HepG2 (cell line): ENCODE measurements at regions not wholly inside any gene's neighbourhood (a gene's known extent, or its start where the extent isn't known, plus 50 kb on each side); places are given as distances from the start of the nearest gene placed in this dataset.
A peak's percentile ranks its signal among the peaks of the same experiment; 100 is the strongest.

ENCODE experiments used
- REL ChIP-seq: sonication (generic); formaldehyde crosslinking; conservative IDR thresholded peaks from 2 replicates; pipeline ENCODE4 v1.8.0; 2022; ENCODE audit warnings: mild to moderate bottlenecking, missing genetic modification reagents, moderate library complexity
- TF ChIP-seq, protein P1 (sequence below), 2 experiments: fragments of 450-650 bp in 1 of 2; sonication (generic) in 1 of 2; formaldehyde crosslinking in 1 of 2; IDR thresholded peaks; 2 replicates each; pipeline versions ENCODE4 v1.6.1 to v1.8.0; 2016 to 2022; ENCODE audit warnings: antibody characterized with exemption in 1 of 2, mild to moderate bottlenecking in 1 of 2, missing genetic modification reagents in 1 of 2
- TF ChIP-seq, protein P2 (sequence below): sonication (generic); formaldehyde crosslinking; IDR thresholded peaks from 2 replicates; pipeline ENCODE4 v1.5.0; 2020; ENCODE audit warnings: mild to moderate bottlenecking, missing genetic modification reagents, borderline replicate concordance

DNA sequence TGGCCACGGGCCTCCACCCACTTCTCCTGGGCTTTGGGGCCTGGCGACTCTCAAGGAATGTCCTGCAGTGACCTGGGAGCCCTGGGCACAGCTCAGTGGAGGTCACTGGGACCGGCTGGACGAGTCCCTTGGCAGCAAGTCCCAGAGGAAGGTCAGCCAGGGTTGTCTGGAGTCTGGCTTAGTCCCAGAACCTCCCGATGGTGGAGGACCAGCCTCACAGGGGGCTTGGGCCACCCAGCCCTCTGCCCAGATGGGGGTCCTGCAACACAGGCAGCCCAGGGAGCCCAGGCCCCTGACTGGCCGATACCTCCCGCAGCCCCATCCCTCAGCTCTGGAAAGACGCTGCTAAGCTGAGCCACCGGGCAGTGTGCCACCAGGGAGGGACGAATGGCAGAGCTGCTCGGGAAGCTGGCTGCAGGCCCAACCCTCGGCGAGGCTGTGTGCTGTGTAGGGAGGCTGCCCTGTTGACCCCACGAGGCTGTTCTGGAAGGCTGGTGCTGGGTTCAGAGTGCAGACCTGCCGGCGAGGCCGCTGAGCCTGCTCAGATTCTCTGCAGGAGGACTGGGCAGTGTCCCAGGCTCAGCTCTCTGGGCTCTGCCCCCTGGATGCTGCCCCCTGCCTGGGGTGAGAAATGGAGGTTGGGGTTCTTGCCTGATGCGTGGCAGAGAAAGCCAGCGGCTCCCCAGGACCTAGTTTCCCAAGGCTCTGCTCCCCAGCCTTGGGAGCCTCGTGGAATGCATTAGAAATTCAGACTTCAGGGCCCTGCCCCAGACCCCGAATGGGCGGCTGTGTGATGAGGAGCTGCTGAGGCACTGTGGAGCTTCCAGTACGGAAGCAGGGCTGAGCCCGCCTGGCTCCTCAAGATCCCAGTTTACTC, 61.7 kb downstream of the ADRA2C start (continued):
- TF ChIP-seq, protein P1, sequence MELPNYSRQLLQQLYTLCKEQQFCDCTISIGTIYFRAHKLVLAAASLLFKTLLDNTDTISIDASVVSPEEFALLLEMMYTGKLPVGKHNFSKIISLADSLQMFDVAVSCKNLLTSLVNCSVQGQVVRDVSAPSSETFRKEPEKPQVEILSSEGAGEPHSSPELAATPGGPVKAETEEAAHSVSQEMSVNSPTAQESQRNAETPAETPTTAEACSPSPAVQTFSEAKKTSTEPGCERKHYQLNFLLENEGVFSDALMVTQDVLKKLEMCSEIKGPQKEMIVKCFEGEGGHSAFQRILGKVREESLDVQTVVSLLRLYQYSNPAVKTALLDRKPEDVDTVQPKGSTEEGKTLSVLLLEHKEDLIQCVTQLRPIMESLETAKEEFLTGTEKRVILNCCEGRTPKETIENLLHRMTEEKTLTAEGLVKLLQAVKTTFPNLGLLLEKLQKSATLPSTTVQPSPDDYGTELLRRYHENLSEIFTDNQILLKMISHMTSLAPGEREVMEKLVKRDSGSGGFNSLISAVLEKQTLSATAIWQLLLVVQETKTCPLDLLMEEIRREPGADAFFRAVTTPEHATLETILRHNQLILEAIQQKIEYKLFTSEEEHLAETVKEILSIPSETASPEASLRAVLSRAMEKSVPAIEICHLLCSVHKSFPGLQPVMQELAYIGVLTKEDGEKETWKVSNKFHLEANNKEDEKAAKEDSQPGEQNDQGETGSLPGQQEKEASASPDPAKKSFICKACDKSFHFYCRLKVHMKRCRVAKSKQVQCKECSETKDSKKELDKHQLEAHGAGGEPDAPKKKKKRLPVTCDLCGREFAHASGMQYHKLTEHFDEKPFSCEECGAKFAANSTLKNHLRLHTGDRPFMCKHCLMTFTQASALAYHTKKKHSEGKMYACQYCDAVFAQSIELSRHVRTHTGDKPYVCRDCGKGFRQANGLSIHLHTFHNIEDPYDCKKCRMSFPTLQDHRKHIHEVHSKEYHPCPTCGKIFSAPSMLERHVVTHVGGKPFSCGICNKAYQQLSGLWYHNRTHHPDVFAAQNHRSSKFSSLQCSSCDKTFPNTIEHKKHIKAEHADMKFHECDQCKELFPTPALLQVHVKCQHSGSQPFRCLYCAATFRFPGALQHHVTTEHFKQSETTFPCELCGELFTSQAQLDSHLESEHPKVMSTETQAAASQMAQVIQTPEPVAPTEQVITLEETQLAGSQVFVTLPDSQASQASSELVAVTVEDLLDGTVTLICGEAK (IDR thresholded peaks at IDR 0.05): no peak
- TF ChIP-seq, protein P1 (CRISPR knock-in tag; IDR thresholded peaks at IDR 0.05): peak; percentile 34; the same call in 1 of the 2 replicates
- TF ChIP-seq REL (CRISPR knock-in tag): no peak
- TF ChIP-seq, protein P2, sequence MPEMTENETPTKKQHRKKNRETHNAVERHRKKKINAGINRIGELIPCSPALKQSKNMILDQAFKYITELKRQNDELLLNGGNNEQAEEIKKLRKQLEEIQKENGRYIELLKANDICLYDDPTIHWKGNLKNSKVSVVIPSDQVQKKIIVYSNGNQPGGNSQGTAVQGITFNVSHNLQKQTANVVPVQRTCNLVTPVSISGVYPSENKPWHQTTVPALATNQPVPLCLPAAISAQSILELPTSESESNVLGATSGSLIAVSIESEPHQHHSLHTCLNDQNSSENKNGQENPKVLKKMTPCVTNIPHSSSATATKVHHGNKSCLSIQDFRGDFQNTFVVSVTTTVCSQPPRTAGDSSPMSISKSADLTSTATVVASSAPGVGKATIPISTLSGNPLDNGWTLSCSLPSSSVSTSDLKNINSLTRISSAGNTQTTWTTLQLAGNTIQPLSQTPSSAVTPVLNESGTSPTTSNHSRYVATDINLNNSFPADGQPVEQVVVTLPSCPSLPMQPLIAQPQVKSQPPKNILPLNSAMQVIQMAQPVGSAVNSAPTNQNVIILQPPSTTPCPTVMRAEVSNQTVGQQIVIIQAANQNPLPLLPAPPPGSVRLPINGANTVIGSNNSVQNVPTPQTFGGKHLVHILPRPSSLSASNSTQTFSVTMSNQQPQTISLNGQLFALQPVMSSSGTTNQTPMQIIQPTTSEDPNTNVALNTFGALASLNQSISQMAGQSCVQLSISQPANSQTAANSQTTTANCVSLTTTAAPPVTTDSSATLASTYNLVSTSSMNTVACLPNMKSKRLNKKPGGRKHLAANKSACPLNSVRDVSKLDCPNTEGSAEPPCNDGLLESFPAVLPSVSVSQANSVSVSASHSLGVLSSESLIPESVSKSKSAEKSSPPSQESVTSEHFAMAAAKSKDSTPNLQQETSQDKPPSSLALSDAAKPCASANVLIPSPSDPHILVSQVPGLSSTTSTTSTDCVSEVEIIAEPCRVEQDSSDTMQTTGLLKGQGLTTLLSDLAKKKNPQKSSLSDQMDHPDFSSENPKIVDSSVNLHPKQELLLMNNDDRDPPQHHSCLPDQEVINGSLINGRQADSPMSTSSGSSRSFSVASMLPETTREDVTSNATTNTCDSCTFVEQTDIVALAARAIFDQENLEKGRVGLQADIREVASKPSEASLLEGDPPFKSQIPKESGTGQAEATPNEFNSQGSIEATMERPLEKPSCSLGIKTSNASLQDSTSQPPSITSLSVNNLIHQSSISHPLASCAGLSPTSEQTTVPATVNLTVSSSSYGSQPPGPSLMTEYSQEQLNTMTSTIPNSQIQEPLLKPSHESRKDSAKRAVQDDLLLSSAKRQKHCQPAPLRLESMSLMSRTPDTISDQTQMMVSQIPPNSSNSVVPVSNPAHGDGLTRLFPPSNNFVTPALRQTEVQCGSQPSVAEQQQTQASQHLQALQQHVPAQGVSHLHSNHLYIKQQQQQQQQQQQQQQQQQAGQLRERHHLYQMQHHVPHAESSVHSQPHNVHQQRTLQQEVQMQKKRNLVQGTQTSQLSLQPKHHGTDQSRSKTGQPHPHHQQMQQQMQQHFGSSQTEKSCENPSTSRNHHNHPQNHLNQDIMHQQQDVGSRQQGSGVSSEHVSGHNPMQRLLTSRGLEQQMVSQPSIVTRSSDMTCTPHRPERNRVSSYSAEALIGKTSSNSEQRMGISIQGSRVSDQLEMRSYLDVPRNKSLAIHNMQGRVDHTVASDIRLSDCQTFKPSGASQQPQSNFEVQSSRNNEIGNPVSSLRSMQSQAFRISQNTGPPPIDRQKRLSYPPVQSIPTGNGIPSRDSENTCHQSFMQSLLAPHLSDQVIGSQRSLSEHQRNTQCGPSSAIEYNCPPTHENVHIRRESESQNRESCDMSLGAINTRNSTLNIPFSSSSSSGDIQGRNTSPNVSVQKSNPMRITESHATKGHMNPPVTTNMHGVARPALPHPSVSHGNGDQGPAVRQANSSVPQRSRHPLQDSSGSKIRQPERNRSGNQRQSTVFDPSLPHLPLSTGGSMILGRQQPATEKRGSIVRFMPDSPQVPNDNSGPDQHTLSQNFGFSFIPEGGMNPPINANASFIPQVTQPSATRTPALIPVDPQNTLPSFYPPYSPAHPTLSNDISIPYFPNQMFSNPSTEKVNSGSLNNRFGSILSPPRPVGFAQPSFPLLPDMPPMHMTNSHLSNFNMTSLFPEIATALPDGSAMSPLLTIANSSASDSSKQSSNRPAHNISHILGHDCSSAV: no peak
